ENCODE measurements at regions not wholly inside any gene's neighbourhood (a gene's known extent, or its start where the extent isn't known, plus 50 kb on each side); places are given as distances from the start of the nearest gene placed in this dataset.
"Not testable (repeated sequence)": the region's sequence is repeated elsewhere in the genome, so short reads cannot be mapped to it uniquely, and the experiment has no call there.

DNA sequence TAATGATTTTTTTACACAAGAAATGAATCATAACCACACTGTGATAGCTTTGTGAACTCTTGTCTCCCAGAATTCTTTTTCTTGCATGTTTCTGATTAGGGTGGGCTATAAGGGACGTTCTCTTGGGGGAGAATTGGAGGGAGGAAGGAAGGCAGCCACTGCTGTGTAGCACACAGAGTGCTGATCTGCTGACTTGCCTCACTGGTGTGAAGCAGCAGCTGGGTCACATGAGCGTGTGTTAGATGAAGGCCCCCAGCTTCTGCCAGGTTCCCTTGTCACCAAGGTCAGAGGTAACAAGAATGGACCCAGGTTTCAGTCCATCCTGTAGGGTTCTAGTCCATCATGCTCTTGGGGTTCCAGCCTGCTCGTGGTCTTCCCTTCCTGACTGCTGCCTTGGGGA, 107.4 kb upstream of the GLI2 start:
- ChIA-PET CTCF (no interaction called here), POLR2A (no interaction called here)

DNA sequence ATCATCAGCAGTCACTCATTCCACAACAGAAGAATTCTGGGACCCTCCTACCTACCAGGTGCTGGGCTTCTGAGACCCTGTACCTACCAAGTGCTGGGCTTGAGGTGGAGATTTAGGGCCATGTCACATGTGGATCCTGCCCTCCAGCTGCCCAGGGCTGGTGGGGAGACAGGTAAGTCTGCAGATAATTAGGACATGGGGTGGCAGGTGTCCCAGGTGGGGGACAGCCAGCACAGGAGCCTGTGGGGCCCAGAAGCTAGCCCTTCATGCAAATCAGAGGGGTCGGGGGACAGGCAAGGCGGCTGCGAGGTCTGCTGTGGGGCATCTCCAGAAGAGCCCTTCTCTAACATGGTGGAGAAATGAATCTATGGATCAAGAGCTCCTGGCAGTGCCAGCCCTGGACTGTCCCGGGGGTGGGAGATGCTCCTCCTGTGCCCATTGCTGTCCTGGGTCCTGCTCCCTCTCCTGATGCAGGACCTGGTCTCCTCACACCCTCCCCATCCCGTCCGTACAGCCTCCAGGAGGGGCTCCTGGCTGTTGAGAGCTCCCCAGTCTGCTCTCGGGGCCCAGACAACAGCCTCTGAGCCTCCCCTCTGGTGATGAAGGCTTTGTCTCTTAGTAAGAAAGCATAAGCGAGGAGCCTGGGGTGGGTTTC, 106.3 kb upstream of the GLI2 start:
- CTCF ChIA-PET, result no interaction called here

GRCh38 chr2:120630031-120630701, 105.5 kb upstream of the GLI2 start:
- CTCF ChIA-PET, result no interaction called here

More for the DNA sequence above, 106.3 kb upstream of the GLI2 start:
- POLR2A ChIA-PET, result no interaction called here

DNA sequence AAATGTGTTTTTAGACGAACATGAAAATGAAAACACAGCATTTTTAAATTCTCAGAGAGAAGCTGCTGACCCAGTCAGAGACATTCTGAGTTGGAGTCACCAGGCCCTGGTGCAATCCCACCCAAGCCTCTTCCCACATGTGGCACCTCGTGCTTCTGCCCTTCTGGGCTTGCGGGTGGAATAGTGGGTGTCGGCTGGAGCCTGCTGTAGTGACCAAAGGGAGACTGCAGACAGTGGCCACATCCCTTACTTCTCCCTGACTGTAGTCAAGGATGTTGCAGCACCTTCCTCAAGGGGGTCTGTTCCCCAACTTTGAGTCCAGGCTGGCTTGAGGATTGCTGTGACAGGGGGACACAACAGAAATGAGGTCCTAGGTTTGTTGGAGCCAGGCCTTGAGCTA, 104.4 kb upstream of the GLI2 start:
- CTCF ChIA-PET, result no interaction called here
- POLR2A ChIA-PET, result no interaction called here

More at GRCh38 chr2:120630031-120630701, 105.5 kb upstream of the GLI2 start:
- POLR2A ChIA-PET, result no interaction called here

DNA sequence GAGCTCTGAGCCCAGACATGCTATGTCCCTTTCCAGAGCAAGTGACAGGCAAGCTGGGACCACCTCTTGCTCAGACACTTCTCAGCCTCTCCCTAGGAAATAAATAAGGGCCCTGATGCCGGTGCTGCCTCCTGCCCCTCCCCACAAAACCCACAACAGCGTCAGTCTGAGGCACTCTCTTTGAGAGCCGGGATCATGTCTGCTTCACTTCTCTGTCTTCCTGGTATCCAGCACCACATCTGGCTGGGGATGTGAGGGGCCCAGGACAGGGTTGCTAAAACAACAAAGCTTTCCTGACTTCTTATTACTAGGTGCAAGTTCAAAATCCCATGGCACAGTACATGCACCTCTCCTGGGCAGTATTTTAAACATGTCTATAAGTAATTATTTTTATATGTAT, 103.9 kb upstream of the GLI2 start:
- ChIA-PET POLR2A (no interaction called here), CTCF (no interaction called here)

DNA sequence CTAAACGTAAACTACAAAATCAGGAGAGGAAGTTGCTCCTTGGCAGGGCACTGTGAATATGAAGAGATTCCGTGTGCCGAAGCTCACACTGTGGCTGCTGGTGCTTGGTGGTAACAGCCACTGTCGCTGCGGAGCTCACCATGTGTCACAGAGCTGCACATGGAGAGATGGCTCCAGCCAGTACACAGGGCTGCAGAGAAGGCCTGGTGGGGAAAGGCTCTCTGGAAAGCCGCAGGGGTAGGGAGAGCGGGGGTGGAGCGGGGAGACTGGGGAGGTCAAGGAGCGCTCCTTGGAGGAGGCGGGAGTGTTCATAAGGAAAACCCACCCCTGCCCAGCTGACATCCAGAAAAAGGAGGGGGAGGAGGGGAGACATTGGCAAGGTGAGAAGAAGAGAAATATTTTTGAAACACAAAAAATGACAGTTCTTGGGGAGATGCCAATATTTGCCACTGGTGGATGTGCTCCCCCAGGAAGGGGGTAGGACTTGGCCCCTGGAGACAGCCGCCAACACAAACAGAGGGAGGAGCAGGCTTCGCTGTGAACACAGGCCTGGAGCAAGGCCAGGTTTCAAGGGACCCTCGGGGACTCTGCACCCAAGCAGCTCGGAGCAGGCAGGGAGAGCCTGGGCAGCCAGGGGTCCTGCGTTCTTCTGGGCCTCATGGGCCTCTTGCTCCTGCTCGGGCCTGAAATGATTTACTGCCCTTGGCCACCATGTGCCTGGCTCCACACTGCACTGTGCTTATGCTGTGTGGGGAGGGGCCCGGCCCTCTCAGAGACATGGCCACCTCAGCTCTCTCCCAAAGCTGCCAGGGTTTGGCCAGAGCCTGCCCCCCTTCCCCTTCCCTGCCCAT, 102.6 kb upstream of the GLI2 start:
- CTCF ChIA-PET, result no interaction called here
- POLR2A ChIA-PET, result no interaction called here

DNA sequence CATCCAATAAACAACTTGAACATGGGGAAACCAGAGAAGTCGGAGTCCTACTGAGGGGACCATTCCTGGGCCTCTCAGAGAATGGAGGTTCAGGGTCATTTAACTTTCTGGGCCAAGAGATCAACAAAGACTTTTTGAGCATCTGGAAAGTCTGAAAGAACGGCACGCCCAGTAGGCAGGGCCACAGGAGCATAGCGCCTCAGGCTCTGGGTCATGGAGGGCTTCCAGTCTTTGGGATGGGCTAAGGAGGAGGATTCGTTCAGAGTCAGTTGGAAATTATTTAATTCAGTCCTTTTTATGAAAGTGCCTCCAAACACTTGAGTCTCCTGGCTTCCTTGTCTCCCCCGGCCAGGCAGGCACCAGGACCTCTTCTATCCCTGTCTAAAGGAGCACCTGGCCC, 101.1 kb upstream of the GLI2 start:
- CTCF ChIA-PET, result no interaction called here
- POLR2A ChIA-PET, result no interaction called here

DNA sequence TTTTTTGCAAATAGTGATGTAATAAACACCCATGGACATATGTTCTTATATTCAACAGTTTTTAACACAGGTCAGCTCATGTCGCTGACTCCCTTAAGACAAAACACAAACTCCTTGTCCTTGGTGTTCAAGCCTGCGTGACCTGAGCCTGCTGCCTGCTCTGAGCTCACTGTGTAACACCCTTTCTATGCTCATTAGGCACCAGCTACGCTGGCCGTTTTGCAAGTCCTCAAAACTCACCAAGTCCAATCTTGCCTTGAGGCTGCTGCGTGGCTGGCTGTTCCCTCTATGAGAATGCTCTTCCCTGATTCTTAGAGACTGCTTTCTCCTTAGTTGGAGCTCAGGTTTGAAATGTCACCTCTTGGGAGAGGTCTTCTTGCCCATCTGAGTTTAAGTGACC, 100.5 kb upstream of the GLI2 start:
- CTCF ChIA-PET, result no interaction called here

GRCh38 chr2:120637847-120638246, 97.8 kb upstream of the GLI2 start:
- POLR2A ChIA-PET, result no interaction called here
- CTCF ChIA-PET, result interaction anchor here (0.7 kb wide), 1 partner anchor 16 kb away, joined by 3 read pairs; no protein-coding TSS in a partner anchor

More for the DNA sequence above, 100.5 kb upstream of the GLI2 start:
- POLR2A ChIA-PET, result no interaction called here

DNA sequence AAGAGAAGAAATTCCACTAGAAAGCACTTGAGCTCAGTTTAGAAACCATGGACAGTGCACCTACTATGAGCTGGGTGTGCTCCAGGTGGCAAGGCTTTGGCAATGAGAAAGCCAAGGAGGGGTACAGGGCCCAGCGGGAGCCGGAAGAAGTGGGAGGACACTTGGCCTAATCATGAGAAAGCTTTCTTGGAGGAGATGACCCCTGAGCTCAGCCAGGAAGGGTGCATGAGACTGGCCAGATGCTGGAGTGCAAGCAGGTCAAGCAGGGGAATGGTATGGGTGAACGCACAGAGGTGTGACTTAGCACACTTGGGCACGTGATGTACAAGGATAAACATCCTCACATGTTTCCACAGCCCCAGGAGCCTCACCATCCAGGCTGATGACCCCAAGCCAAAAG, 97.2 kb upstream of the GLI2 start:
- POLR2A ChIA-PET, result no interaction called here

GRCh38 chr2:120641366-120641771, 94.3 kb upstream of the GLI2 start:
- POLR2A ChIA-PET, result no interaction called here

More for the DNA sequence above, 97.2 kb upstream of the GLI2 start:
- CTCF ChIA-PET, result no interaction called here

DNA sequence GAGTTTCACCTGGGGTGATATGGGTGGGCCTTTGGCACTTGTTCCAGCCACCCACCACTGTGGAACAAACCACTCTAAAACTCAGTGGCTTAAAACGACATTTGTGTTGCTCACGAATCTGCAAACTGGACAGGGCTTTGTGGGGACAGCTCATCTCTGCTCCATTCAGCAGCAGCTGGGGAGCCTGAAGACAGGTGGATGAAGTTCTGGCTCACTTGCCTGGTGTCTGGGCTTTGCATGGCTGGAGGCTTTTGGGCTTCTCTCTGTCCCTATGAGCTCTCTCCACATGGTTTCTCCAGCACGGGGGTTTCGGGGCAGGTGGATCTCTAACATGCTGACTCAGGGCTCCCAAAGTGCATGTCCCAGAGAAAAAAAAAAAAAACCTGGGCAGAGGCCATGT, 93.0 kb upstream of the GLI2 start:
- ChIA-PET POLR2A (no interaction called here), CTCF (no interaction called here)

More at GRCh38 chr2:120641366-120641771, 94.3 kb upstream of the GLI2 start:
- CTCF ChIA-PET, result no interaction called here

- ChIA-PET POLR2A (no interaction called here), CTCF (no interaction called here)
Measured at GRCh38 chr2:120646994-120647393, 88.7 kb upstream of the GLI2 start.

- POLR2A ChIA-PET, result no interaction called here
- CTCF ChIA-PET, result no interaction called here
Measured at GRCh38 chr2:120647487-120647886, 88.2 kb upstream of the GLI2 start.

DNA sequence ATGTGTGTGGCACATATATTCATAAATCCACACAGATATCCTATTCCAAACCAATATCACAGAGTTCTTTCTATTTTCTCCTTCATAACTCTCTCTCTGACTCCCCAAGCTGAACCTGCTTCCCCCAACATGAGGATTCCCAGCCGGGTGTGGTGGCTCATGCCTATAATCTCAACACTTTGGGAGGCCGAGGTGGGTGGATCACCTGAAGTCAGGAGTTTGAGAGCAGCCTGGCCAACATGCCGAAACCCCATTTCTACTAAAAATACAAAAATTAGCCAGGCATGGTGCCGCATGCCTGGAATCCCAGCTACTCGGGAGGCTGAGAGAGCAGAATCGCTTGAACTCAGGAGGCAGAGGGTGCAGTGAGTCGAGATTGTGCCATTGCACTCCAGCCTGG, 86.3 kb upstream of the GLI2 start:
- CTCF ChIA-PET, POLR2A ChIA-PET: not testable (repeated sequence)

GRCh38 chr2:120650022-120650644, 85.5 kb upstream of the GLI2 start:
- ChIA-PET CTCF (no interaction called here), POLR2A (no interaction called here)

DNA sequence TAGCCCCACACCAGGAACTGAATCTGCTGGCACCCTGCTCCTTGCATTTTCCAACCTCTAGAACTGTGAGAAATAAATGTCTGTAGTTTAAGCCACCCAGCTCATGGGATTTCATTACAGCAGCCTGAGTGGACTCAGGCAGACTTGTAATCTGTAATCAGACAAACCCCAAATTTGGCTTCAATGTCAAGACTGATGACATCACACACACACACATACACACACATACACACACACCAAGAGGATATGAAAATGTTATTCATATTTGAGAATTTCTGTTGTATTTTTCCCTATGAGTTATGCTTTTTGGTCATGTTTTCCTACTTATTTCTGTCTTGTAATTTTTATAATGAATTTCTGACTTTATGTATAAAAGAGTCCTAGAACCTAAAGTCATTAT, 83.8 kb upstream of the GLI2 start:
- CTCF ChIA-PET, result no interaction called here

DNA sequence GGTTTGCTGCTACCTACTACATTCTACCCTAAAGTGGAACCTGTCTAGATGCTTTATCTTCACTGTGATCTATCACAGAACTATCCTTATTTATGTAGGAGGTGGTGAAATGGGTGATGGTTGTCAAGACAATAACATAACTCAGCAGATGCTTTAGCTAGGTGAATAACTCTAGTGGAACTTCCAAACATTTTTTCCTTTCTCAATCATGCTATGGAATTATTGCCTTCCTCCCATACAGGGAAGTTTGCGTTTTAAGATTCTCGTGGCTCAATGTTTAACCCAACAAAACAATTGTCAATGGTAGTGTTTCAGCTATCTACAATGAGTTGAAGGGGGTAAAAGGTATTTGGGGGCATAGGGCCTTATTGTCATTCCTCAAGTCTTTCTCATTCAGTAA, 82.6 kb upstream of the GLI2 start:
- ChIA-PET CTCF (no interaction called here), POLR2A (no interaction called here)

More for the DNA sequence above, 83.8 kb upstream of the GLI2 start:
- POLR2A ChIA-PET, result no interaction called here

DNA sequence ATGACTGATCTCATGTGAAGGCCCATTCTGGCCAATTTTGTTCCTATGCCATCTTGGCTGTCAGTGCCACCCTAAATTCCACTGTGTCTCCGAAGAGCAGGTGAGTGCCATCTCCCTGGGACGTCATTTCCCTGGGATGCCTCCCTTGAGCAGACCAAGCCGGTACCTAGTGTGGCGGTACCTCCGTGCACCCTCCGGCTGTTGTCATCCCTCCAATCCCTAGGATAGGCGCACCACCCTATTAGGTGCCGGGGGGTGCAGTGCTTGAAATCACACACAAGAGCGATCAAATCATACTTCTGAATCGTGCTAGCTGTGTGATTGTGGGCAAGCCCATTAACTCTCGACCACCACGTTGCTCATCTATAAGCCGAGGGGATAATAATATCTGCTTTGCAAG, 81.8 kb upstream of the GLI2 start:
- ChIA-PET POLR2A (no interaction called here), CTCF (no interaction called here)

GRCh38 chr2:120654381-120655134, 81.1 kb upstream of the GLI2 start:
- POLR2A ChIA-PET, result no interaction called here
- CTCF ChIA-PET, result no interaction called here

Measured in activated CD8-positive, alpha-beta memory T cell treated with anti-CD3 and anti-CD28 coated beads for 36 hours (primary cell).